ENCODE measurements at regions not wholly inside any gene's neighbourhood (a gene's known extent, or its start where the extent isn't known, plus 50 kb on each side); places are given as distances from the start of the nearest gene placed in this dataset.

DNA sequence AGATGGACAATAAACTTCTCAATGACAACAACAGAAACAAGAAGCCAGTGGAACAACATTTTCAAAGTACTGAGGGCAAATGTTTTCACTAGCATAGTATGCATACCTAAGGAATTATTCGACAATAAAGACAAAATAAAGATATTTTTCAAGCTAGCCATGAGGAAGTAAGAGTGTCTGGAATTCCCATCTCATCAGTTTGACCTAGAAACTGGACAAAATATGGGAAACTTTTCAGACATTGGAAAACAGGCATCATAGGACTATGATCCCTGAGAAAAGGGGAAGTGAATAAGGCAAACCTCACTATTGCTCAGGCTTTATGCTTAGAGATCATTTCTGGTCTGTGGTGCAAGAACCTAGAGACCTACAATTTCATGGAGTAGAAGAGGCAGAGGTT lies 86.3 kb downstream of the OAT start (continued):
- TF ChIP-seq, protein P1, sequence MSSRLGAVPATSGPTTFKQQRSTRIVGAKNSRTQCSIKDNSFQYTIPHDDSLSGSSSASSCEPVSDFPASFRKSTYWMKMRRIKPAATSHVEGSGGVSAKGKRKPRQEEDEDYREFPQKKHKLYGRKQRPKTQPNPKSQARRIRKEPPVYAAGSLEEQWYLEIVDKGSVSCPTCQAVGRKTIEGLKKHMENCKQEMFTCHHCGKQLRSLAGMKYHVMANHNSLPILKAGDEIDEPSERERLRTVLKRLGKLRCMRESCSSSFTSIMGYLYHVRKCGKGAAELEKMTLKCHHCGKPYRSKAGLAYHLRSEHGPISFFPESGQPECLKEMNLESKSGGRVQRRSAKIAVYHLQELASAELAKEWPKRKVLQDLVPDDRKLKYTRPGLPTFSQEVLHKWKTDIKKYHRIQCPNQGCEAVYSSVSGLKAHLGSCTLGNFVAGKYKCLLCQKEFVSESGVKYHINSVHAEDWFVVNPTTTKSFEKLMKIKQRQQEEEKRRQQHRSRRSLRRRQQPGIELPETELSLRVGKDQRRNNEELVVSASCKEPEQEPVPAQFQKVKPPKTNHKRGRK (CRISPR knock-in tag; IDR thresholded peaks at IDR 0.05; ENCODE audit: borderline replicate concordance), result no peak

DNA sequence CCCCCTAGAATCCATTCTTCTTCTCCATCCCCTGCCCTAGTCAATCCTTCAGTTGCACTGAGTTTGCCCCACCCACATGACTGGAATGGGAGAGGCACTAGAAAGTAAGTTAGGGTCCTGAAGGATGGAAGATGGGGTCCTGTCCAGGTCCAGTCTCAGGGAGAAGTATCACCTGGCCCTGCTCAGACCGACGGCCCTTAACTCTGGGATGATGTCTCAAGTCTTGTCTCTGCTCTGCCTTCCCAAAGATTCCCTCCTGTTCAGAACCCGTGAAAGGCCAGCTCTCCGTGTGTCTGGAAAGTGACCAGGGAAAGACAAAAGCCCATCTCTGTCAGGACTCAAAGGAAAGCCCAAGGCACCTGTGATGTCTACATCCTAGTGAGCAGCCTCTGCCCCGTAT lies 88.8 kb downstream of the OAT start:
- no peak for ATAC-seq
- Mint-ChIP-seq H3K27me3 (ENCODE audit: low read depth) (peaks cover 16% of the 10 kb centered on the region), H3K9me3 (peaks cover 21% of the 10 kb centered on the region), H3K4me3 (no peak overlapping the region), H3K4me1 (no peaks in the 10 kb centered on the region), H3K36me3 (peaks cover 4% of the 10 kb centered on the region; the same call in 1 of the 2 replicates), H3K27ac (no peak overlapping the region)
- ChIA-PET CTCF (interaction anchor here (0.7 kb wide), 1 partner anchor 59 kb away, joined by 4 read pairs; no protein-coding TSS in a partner anchor), POLR2A (no interaction called here)
- DNase-seq (ENCODE audit: low spot score), result no peak
- TF ChIP-seq ZNF423 (CRISPR knock-in tag; IDR thresholded peaks at IDR 0.05) (no peak), SMAD3 (CRISPR knock-in tag; IDR thresholded peaks at IDR 0.05; ENCODE audit: borderline replicate concordance) (no peak)
- TF ChIP-seq, protein P2, sequence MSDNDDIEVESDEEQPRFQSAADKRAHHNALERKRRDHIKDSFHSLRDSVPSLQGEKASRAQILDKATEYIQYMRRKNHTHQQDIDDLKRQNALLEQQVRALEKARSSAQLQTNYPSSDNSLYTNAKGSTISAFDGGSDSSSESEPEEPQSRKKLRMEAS (CRISPR knock-in tag; IDR thresholded peaks at IDR 0.05), result no peak

DNA sequence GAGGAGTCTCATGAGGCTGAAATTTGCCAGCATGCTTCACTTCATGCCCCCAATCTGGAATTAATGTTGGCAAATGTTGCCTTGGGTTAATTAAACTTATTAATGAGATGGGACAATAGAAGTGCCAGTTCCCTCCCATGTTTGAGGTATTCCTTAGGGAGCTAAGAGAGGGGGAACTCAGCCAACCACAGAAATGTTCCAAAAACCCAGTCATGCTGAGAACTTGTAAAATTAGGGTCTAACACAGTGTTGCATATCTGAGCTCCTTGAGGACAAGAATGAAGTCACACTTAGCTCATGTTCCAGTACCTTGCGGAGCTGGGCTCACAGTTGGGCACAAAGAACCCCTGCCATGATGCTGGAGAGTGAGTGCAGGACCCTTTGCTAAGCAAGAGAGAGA lies 89.4 kb downstream of the OAT start:
- no peaks in the 10 kb centered on the region for H3K4me1 Mint-ChIP-seq
- peaks cover 21% of the 10 kb centered on the region for H3K9me3 Mint-ChIP-seq
- H3K27ac Mint-ChIP-seq, result no peak overlapping the region
- DNase-seq (ENCODE audit: low spot score) (no peak), ATAC-seq (no peak)
- H3K4me3 Mint-ChIP-seq, result no peak overlapping the region
- POLR2A ChIA-PET, result no interaction called here
- TF ChIP-seq, protein P3, sequence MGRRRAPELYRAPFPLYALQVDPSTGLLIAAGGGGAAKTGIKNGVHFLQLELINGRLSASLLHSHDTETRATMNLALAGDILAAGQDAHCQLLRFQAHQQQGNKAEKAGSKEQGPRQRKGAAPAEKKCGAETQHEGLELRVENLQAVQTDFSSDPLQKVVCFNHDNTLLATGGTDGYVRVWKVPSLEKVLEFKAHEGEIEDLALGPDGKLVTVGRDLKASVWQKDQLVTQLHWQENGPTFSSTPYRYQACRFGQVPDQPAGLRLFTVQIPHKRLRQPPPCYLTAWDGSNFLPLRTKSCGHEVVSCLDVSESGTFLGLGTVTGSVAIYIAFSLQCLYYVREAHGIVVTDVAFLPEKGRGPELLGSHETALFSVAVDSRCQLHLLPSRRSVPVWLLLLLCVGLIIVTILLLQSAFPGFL (CRISPR knock-in tag; IDR thresholded peaks at IDR 0.05; ENCODE audit: borderline replicate concordance), result no peak
- TF ChIP-seq FOXK1 (CRISPR knock-in tag; IDR thresholded peaks at IDR 0.05) (no peak), ETV6 (CRISPR knock-in tag; IDR thresholded peaks at IDR 0.05) (no peak), ZNF396 (CRISPR knock-in tag; IDR thresholded peaks at IDR 0.05; ENCODE audit: borderline replicate concordance) (no peak), NR3C1 (CRISPR knock-in tag; conservative IDR thresholded peaks at IDR 0.05; ENCODE audit: low read depth) (no peak), ZNF416 (CRISPR knock-in tag; IDR thresholded peaks at IDR 0.05) (no peak), KAT7 (CRISPR knock-in tag; IDR thresholded peaks at IDR 0.05; ENCODE audit: borderline replicate concordance) (no peak), TEAD1 (CRISPR knock-in tag; IDR thresholded peaks at IDR 0.05) (no peak), JUN (CRISPR knock-in tag; IDR thresholded peaks at IDR 0.05) (no peak)
- TF ChIP-seq, protein P4, sequence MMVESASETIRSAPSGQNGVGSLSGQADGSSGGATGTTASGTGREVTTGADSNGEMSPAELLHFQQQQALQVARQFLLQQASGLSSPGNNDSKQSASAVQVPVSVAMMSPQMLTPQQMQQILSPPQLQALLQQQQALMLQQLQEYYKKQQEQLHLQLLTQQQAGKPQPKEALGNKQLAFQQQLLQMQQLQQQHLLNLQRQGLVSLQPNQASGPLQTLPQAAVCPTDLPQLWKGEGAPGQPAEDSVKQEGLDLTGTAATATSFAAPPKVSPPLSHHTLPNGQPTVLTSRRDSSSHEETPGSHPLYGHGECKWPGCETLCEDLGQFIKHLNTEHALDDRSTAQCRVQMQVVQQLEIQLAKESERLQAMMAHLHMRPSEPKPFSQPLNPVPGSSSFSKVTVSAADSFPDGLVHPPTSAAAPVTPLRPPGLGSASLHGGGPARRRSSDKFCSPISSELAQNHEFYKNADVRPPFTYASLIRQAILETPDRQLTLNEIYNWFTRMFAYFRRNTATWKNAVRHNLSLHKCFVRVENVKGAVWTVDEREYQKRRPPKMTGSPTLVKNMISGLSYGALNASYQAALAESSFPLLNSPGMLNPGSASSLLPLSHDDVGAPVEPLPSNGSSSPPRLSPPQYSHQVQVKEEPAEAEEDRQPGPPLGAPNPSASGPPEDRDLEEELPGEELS (CRISPR knock-in tag; IDR thresholded peaks at IDR 0.05), result no peak
- TF ChIP-seq, protein P5, sequence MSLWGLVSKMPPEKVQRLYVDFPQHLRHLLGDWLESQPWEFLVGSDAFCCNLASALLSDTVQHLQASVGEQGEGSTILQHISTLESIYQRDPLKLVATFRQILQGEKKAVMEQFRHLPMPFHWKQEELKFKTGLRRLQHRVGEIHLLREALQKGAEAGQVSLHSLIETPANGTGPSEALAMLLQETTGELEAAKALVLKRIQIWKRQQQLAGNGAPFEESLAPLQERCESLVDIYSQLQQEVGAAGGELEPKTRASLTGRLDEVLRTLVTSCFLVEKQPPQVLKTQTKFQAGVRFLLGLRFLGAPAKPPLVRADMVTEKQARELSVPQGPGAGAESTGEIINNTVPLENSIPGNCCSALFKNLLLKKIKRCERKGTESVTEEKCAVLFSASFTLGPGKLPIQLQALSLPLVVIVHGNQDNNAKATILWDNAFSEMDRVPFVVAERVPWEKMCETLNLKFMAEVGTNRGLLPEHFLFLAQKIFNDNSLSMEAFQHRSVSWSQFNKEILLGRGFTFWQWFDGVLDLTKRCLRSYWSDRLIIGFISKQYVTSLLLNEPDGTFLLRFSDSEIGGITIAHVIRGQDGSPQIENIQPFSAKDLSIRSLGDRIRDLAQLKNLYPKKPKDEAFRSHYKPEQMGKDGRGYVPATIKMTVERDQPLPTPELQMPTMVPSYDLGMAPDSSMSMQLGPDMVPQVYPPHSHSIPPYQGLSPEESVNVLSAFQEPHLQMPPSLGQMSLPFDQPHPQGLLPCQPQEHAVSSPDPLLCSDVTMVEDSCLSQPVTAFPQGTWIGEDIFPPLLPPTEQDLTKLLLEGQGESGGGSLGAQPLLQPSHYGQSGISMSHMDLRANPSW (CRISPR knock-in tag; conservative IDR thresholded peaks at IDR 0.05; ENCODE audit: low read depth), result no peak
- TF ChIP-seq, protein P6, sequence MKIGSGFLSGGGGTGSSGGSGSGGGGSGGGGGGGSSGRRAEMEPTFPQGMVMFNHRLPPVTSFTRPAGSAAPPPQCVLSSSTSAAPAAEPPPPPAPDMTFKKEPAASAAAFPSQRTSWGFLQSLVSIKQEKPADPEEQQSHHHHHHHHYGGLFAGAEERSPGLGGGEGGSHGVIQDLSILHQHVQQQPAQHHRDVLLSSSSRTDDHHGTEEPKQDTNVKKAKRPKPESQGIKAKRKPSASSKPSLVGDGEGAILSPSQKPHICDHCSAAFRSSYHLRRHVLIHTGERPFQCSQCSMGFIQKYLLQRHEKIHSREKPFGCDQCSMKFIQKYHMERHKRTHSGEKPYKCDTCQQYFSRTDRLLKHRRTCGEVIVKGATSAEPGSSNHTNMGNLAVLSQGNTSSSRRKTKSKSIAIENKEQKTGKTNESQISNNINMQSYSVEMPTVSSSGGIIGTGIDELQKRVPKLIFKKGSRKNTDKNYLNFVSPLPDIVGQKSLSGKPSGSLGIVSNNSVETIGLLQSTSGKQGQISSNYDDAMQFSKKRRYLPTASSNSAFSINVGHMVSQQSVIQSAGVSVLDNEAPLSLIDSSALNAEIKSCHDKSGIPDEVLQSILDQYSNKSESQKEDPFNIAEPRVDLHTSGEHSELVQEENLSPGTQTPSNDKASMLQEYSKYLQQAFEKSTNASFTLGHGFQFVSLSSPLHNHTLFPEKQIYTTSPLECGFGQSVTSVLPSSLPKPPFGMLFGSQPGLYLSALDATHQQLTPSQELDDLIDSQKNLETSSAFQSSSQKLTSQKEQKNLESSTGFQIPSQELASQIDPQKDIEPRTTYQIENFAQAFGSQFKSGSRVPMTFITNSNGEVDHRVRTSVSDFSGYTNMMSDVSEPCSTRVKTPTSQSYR (CRISPR knock-in tag; IDR thresholded peaks at IDR 0.05), result no peak
- peaks cover 16% of the 10 kb centered on the region for H3K27me3 Mint-ChIP-seq (ENCODE audit: low read depth)
- CTCF ChIA-PET, result interaction anchor here (0.7 kb wide), 1 partner anchor 60 kb away, joined by 4 read pairs; no protein-coding TSS in a partner anchor
- H3K36me3 Mint-ChIP-seq, result peaks cover 4% of the 10 kb centered on the region; the same call in 1 of the 2 replicates

Data from WTC11 (cell line).